HG02938 (cell line): ENCODE measurements at regions not wholly inside any gene's neighbourhood (a gene's known extent, or its start where the extent isn't known, plus 50 kb on each side); places are given as distances from the start of the nearest gene placed in this dataset.
"Not testable (repeated sequence)": the region's sequence is repeated elsewhere in the genome, so short reads cannot be mapped to it uniquely, and the experiment has no call there.

Experiments used
- ATAC-seq: cut with Tn5 transposase; IDR thresholded peaks from one replicate; pipeline ENCODE4 v1.9.1; 2021; ENCODE audit warnings: mild to moderate bottlenecking, moderate library complexity; ENCODE audit not compliant: unreplicated experiment

DNA sequence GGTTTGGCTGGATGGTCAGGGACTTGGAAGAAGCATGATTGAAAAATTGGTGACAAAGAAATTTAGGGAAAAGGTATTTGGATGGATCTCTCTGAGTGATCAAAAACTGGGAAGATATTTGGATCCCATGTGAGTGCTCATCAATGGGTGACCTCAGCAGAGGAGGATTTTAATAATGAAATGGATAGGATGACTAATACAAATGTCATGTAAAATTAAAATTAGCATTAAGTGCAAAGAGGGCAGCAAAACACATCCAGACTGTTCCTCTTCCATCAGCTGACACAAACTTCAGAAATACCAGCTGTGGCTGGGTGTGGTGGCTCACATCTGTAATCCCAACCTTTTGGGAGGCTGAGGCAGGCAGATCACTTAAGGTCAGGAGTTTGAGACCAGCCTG, 151.7 kb downstream of the THBS2 start:
- ATAC-seq: no peak

DNA sequence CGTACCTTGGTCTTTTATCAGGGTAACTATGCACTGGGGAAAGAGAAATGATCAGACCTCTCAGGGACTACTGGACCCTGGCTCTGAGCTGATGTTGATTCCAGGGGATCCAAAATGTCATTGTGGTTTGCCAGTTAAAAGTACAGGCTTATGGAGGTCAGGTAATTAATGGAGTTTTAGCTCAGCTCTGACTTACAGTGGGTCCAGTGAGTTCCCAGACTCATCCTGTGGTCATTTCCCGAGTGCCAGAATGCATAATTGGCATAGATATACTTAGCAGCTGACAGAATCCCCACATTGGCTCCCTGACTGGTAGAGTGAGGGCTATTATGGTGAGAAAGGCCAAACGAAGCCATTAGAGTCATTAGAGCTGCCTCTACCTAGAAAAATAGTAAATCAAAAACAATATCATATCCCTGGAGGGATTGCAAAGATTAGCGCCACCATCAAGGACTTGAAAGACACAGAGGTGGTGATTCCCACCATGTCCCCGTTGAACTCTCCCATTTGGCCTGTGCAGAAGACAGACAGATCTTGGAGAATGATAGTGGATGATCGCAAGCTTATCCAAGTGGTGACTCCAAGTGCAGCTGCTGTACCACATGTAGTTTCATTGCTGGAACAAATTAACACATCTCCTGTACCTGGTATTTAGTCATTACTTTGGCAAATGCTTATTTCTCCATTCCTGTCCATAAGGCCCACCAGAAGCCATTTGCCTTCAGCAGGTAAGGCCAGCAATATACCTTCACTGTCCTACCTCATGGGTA, 152.4 kb downstream of the THBS2 start:
- no peak for ATAC-seq

DNA sequence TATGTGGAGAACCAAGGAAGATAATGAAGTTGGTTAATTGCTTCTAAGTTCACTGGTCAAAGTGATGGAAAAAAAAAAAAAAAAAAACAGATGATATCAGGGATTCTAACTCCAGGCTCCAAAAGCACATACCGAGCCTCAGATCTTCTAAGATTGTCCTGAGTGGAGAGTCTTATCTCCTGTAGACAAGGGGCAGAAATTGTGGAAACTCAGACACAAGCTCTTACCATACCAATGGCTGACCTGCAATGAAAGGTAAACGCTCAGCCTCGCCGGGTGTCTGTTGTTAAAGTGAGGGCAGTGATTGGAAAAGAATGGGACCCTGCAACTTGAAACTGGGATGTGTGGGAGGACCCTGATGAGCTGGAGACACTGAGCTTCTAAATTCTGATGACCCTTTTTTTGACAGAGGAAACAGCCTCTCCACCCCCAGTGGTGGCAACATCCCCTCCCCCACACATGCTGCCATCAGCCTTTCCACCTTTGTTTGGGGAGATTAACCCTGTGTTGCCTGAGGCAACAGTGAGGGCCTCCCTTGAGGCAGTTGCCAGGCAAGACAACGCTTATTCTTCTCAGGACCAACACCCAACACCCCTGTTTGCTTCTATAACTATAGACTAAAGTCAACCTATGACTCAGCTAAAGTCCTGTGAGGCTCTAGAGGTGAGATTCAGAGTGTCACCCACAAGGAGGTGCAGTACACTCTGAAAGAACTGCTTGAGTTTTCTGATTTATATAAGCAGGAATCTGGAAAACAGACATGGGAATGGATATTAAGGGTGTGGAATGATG, 154.0 kb downstream of the THBS2 start:
- ATAC-seq: no peak

DNA sequence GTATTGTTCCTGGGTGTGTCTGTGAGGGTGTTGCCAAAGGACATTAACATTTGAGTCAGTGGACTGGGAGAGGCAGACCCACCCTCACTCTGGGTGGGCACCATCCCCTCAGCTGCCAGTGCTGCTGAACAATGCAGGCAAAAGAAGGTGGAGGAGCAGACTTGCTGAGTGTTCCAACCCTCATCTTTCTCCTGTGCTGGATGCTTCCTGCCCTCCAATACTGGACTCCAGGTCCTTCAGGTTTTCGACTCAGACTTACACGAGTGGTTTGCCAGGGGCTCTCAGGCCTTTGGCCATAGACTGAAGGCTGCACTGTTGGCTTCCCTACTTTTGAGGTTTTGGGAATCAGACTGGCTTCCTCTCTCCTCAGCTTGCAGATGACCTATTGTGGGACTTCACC, 155.0 kb downstream of the THBS2 start:
- ATAC-seq: not testable (repeated sequence)

DNA sequence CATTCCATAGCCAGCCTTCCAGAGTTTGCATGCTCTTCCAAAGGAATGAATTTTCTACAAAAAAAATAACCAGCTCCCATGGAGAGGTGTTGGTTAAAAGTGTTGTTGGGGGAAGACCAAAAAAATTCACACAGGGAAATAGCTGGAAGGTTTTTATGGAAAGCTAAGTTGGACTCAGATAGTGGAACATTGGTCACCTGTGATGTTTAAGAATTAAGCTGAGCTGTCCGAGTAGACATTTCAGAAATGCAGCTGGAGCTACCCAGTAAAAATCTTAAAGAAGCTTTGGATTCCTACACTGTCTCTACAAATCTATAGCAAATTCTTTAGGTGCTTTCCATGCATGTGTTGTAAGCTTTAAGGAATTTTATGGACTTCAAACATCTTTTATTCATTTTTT, 155.5 kb downstream of the THBS2 start:
- no peak for ATAC-seq

DNA sequence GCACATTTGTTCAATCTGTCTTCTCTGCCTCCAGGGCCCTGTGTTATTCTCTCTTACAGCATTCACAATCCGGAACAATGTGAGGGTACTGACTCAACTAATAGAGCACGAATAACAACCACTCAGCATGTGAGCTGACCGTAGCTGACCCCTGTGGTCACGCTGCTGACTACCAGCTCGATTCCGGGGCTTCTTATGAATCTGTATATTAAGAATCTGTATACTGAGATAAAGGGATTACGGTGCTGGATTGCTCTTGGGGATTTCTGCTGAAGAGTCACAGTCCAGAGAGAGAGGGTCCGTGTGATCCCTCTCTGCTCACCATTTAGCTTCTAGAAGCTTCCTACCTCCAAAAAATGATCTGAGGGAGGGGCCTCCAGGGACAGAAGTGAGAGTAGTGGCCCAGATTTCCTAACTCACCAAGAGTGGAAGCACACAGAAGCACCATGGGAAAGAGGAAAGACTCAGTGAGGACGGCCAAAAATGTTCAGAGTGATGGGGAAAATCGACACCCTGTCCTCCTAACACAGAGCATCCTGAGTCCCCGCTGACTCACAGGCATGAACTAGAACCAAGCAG, 156.2 kb downstream of the THBS2 start:
- no peak for ATAC-seq

DNA sequence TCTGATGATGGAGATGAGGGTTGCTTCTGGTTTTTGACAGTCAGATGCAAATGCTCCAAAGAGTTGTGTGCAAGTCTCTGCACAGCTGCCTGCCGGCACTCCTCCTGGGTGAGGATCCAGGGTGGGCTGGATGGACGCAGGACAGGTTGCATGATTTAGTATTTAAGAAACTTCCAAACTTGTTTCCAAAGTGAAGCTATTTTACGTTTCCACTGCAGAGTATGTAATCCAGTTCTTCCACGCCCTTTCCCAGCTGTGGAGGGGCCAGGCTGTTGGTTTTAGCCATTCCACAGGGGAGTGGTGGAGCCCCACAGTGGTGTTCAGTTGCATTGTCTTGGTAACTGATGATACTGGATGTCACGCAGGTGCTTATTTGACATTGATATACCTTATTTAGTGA, 157.3 kb downstream of the THBS2 start:
- ATAC-seq: no peak

DNA sequence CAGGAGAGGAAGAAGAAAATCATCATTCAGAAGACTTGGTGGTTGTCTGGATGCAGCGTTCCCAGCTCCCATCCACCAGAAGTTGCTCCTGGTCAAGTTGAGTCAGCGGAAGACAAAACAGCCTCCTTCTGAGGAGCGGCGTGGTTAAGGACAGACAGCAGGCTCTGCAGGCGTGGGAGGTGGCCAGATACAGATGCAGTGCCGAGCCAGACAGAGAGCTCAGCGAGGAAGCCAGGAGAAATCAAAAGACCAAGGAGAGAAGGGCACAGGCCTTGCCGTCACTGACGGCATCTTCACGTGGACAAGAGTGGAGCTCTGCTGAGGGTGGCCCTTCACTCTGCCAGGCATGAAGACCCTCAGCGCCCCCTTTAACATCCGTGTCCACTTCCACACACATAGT, 158.5 kb downstream of the THBS2 start:
- ATAC-seq: no peak

DNA sequence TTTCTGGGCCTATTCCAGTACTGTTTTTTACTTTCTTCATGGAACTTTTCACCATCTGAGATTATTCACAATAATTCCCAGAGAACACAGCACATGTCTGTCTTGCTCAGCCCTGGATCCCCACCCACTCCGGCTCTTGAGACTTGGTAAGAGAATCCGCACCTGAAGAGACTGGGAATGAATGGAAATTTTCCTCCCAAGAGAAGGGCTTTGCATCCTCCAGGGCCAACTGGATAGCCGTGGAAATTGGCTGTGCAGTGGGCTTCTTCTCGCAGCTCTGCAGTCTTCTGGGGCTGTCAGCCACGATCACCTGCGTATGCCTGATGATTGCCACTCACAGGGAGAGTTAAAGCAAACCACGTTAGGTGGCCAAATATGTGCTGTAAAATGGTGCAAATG, 159.1 kb downstream of the THBS2 start:
- no peak for ATAC-seq

DNA sequence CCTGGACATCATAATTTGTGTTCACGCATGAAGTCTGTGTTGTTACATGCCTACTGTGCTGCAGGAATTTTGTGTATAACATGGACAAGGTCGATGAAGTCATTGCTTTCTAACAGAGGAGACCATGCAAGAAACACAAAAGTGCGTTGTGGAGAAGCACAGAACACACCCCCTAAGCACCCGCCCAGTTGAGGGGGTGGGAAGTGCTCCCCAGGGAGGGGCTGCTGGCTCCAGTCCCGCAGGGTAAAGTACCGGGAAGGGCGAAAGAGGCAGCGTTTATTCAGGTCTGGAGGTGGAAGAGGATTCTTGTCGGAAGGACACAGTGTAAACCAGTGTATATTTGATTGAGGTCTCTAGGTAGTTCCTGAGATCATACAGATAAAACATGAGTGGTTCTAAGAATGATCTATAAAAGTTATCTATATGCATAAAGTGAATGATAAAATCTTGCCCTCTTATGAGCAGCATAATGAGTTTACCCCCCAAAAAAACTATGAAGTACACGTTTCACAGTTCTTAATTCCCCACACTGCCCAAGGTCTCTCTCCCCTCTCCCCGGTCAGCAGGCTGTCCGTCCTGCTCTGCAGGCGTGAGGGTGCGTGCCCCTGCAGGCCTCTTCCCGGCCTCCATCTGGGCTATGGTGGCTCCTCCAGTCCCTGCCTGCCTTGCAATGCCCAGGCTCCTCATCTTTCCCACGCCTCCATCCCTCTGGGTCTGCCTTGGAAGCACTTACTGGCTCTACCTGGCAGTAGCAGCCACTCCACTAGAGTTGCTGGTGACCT, 159.7 kb downstream of the THBS2 start:
- ATAC-seq: no peak

DNA sequence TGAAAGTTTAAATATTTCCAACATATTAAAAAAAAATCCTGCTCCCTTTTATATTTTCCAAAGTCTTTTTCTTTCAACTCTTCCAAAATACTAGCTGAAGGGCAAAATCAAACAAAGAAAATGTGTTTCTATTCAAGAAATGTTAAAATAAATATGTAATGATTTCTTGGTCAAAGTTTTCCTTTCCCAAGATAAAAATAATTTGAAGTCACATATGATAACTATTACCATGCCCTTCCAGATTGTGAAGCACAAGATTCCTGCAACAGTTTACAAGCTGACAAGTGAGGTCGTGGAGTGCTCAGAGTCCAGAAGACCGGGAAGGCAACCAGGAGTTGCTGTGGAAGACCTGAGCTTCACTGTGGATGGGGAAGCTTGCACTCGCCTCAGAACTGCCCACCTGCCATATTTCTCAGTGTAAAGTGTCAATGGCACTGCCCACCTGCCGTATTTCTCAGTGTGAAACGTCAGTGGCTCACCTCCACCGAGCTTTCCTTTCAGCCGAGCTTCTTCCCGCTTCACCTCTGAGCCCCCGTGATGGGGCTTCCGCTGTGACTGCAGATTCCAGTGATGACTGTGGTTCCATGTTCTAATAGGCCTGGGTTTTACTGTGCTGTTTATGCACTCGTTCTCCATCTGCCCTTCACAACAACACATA, 160.5 kb downstream of the THBS2 start:
- no peak for ATAC-seq

DNA sequence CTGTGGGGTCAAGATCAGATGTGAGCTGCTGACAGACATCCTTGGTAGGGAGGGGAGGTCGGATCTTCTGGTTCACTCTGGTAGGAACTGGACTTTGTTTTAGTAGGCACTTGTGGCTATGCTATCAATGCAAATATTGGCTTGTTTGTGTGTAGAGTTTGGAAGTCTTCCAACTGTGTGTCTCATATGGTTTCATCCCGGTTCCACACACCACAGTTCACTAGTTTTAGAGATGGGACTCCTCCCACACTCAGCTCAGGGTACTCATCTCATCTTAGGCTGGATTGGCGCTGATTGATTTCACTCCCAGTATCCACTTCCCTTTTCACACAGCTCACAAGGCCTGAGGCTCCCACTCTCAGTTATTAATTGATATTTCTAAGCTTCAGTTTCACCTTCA, 161.3 kb downstream of the THBS2 start:
- peak; percentile 95 for ATAC-seq

DNA sequence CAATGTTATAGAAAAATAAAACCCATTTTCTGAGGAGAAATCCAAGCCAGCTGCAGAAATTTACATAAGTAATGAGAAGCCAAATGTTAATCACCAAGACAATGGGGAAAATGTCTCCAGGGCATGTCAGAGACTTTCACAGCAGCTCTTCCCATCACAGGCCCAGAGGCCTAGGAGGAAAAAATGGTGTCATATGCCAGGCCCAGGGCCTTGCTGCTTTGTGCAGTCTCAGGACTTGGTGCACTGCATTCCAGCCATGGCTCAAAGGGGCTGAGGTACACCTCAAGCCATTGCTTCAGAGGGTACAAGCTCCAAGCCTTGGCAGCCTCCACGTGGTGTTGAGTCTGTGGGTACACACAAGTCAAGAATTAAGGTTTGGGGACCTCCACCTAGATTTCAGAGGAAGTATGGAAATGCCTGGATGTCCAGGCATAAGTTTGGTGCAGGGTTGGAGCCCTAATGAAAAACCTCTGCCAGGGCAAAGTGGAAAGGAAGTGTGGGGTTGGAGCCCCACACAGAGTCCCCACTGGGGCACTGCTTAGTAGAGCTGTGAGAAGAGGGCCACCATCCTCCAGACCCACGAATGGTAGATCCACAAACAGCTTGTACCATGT, 163.0 kb downstream of the THBS2 start:
- ATAC-seq: not testable (repeated sequence)

DNA sequence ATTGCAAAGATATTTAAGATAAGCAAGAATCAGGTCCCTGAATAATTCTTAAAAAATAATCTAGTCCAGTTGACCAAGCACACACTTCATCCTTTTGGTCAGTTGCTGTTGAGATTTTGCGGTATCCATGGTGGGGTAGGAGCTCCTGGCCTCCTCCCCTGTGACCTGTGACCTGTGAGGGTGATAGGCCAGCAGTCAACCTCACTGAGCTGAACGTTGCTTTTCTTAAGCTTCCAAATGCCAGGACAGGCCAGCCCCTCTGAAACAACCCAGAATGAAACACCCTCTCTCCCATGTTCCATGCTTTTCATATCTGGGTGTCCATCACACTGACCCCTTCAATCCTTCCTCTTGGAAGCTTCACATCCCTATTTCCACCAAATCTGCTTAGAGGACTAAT, 164.9 kb downstream of the THBS2 start:
- ATAC-seq: no peak

DNA sequence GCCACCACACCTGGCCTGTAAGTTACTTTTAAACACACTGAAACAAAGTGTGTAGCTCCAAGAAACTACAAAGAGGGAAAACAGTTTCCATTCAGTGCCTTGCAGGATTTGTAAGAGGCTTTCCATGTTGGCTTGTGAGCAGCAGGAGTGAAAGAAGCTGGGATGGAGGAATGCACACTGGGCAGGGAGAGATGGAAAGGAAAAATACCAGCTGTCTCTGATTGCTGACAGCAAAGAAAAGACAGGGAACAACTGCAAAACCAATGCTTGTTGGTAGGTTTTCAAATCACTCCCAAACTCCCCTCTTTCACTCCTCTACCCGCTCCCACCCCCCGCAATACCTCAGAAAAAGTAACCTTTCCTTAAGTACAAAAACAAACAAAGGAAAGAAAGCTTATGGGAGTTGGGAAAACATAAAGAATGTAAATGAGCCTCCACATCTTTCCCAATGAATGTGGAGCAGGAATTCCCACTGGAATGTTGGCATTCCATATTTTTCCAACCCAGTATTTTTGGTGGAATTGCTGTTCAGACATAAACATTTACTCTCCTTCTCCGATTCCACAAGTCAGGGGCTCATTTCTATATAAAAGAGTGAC, 166.1 kb downstream of the THBS2 start:
- ATAC-seq: no peak

DNA sequence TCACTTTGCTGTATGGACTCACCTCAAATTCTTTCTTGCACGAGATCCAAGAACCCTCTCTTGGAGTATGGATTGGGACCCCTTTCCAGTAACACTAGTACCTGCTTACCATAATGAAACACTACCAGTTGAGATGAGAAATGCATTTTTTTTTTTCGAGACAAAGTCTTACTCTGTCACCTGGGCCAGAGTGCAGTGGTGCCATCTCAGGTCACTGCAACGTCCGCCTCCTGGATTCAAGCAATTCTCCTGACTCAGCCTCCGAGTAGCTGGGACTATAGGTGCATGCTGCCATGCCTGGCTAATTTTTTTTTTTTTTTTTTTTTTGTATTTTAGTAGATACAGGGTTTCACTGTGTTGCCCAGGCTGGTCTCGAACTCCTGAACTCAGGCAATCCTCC, 167.0 kb downstream of the THBS2 start:
- ATAC-seq: not testable (repeated sequence)

DNA sequence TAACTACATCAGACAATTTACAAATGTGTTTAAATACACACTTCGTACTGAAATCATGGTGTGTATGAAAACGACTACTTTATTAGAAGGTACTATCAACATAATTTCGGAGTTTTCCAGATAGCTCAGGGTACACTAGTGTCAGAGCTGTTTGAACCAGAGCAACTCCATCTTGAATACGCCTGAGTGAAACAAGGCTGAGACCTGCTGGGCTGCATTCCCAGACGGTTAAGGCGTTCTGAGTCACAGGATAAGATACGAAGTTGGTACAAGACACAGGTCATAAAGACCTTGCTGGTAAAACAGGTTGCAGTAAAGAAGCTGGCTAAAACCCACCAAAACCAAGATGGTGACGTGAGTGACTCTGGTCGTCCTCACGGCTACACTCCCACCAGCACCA, 167.6 kb downstream of the THBS2 start:
- no peak for ATAC-seq

DNA sequence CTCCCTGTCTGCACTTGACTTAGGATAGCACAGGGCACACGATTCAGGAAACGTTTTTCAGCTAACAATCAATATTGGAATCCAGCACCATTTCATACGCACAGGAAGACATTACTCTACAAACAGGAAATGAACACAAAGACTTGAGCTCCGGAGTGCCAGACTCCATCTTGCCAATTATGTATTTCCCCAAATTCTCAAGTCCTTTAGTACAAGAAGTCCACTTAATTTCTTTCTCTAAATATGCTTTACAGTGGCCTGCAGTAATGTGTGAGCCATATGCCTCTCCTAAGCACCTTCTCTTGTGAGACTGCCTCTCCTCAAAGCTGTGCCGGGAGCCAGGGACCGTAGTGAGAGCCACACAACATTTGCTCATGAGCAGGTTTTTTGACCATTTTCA, 168.2 kb downstream of the THBS2 start:
- no peak for ATAC-seq

DNA sequence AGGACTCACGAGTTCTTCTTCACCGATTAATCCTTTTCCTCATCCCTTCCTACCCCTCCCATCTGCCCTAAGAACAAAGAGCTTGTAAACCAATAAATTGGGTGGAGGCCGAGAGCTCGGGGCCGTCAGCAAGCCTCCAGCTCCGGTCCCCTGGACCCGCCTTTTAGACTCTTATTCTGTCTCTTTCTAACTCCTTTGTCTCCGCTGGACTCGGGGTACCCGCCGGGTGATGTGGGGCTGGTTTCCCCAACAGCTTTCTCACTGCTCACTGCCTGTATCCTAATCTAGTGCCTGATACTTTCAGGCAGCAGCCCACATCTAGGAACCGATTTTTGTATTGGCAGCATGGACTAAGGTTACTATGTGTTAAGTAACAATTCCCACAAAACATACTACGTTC, 169.1 kb downstream of the THBS2 start:
- ATAC-seq: not testable (repeated sequence)

DNA sequence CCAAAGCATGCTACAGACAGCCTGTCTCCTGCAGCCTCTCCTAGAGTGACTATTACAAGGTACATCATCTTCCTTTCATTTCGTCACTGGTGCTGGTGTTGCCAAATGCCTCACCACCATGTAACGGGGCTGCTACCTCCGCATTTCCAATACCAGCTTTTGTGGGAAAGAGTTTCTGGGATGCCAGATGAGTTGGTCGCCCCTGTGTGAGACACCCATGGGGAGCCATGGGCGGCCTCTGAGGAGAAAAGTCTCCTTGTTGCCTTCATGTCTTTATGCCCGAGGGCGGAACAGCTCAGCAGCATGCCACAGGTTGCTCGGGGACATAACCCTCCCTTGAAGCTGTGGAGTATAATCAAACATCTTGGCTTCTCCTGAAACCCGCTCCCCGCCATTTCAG, 169.6 kb downstream of the THBS2 start:
- no peak for ATAC-seq
